ENCODE measurements at regions not wholly inside any gene's neighbourhood (a gene's known extent, or its start where the extent isn't known, plus 50 kb on each side); places are given as distances from the start of the nearest gene placed in this dataset.

GRCh38 chr4:111984169-111984819 lies 161.0 kb upstream of the FAM241A start:
- Histone ChIP-seq H3K4me1 (replicated peaks) (no peaks in the 10 kb centered on the region), H3K27ac (no peak overlapping the region), H3K9me3 (replicated peaks) (no peaks in the 10 kb centered on the region), H3K27me3 (replicated peaks) (no peaks in the 10 kb centered on the region; the same call in 1 of the 2 replicates), H3K36me3 (no peaks in the 10 kb centered on the region), H3K4me3 (no peak overlapping the region)
- DNase-seq (ENCODE audit: low read depth in 1 of 2, low spot score in 2 of 2), result no peak

- Histone ChIP-seq H3K27me3 (replicated peaks) (no peaks in the 10 kb centered on the region), H3K36me3 (no peaks in the 10 kb centered on the region), H3K27ac (no peak overlapping the region), H3K9me3 (replicated peaks) (no peaks in the 10 kb centered on the region), H3K4me1 (replicated peaks) (no peaks in the 10 kb centered on the region), H3K4me3 (no peak overlapping the region)
- no peak for DNase-seq (ENCODE audit: low read depth in 1 of 2, low spot score in 2 of 2)
Measured at GRCh38 chr4:111985426-111985825, 159.8 kb upstream of the FAM241A start.

- Histone ChIP-seq H3K4me1 (replicated peaks) (no peaks in the 10 kb centered on the region), H3K27ac (no peak overlapping the region), H3K36me3 (no peaks in the 10 kb centered on the region), H3K4me3 (no peak overlapping the region), H3K9me3 (replicated peaks) (no peaks in the 10 kb centered on the region), H3K27me3 (replicated peaks) (no peaks in the 10 kb centered on the region)
- DNase-seq (ENCODE audit: low read depth in 1 of 2, low spot score in 2 of 2), result no peak
Measured at GRCh38 chr4:111986095-111986494, 159.2 kb upstream of the FAM241A start.

- Histone ChIP-seq H3K36me3 (no peaks in the 10 kb centered on the region), H3K4me1 (replicated peaks) (peaks cover 5% of the 10 kb centered on the region), H3K27me3 (replicated peaks) (no peaks in the 10 kb centered on the region), H3K9me3 (replicated peaks) (no peaks in the 10 kb centered on the region), H3K4me3 (no peak overlapping the region), H3K27ac (no peak overlapping the region)
- no peak for DNase-seq (ENCODE audit: low read depth in 1 of 2, low spot score in 2 of 2)
Measured at GRCh38 chr4:111988514-111988913, 156.7 kb upstream of the FAM241A start.

- H3K27me3 ChIP-seq (replicated peaks), result no peaks in the 10 kb centered on the region
- peaks cover 5% of the 10 kb centered on the region for H3K4me1 ChIP-seq (replicated peaks)
- no peak for DNase-seq (ENCODE audit: low read depth in 1 of 2, low spot score in 2 of 2)
- no peak overlapping the region for H3K4me3 ChIP-seq
- no peaks in the 10 kb centered on the region for H3K36me3 ChIP-seq
- H3K27ac ChIP-seq, result no peak overlapping the region
- H3K9me3 ChIP-seq (replicated peaks), result no peaks in the 10 kb centered on the region
Measured at GRCh38 chr4:111989817-111990216, 155.4 kb upstream of the FAM241A start.

- DNase-seq (ENCODE audit: low read depth in 1 of 2, low spot score in 2 of 2), result no peak
- no peak overlapping the region for H3K4me3 ChIP-seq
- peaks cover 5% of the 10 kb centered on the region for H3K4me1 ChIP-seq (replicated peaks)
- no peak overlapping the region for H3K27ac ChIP-seq
- H3K9me3 ChIP-seq (replicated peaks), result no peaks in the 10 kb centered on the region
- no peaks in the 10 kb centered on the region for H3K27me3 ChIP-seq (replicated peaks)
- no peaks in the 10 kb centered on the region for H3K36me3 ChIP-seq
Measured at GRCh38 chr4:111991163-111991562, 154.1 kb upstream of the FAM241A start.

GRCh38 chr4:111991797-111992196 lies 153.5 kb upstream of the FAM241A start:
- Histone ChIP-seq H3K4me3 (no peak overlapping the region), H3K4me1 (replicated peaks) (peaks cover 5% of the 10 kb centered on the region), H3K27me3 (replicated peaks) (no peaks in the 10 kb centered on the region), H3K36me3 (no peaks in the 10 kb centered on the region), H3K27ac (no peak overlapping the region), H3K9me3 (replicated peaks) (no peaks in the 10 kb centered on the region)
- DNase-seq (ENCODE audit: low read depth in 1 of 2, low spot score in 2 of 2), result peak in 1 of 2 experiments; percentile 22

- Histone ChIP-seq H3K27ac (no peak overlapping the region), H3K4me1 (replicated peaks) (peaks cover 5% of the 10 kb centered on the region), H3K4me3 (no peak overlapping the region), H3K36me3 (no peaks in the 10 kb centered on the region), H3K27me3 (replicated peaks) (no peaks in the 10 kb centered on the region), H3K9me3 (replicated peaks) (no peaks in the 10 kb centered on the region)
- no peak for DNase-seq (ENCODE audit: low read depth in 1 of 2, low spot score in 2 of 2)
Measured at GRCh38 chr4:111992351-111993168, 152.7 kb upstream of the FAM241A start.

- Histone ChIP-seq H3K27ac (no peak overlapping the region), H3K27me3 (replicated peaks) (no peaks in the 10 kb centered on the region), H3K4me3 (no peak overlapping the region), H3K36me3 (no peaks in the 10 kb centered on the region), H3K4me1 (replicated peaks) (peaks cover 5% of the 10 kb centered on the region), H3K9me3 (replicated peaks) (no peaks in the 10 kb centered on the region)
- no peak for DNase-seq (ENCODE audit: low read depth in 1 of 2, low spot score in 2 of 2)
Measured at GRCh38 chr4:111994392-111994791, 150.9 kb upstream of the FAM241A start.

- Histone ChIP-seq H3K27ac (no peak overlapping the region), H3K36me3 (no peaks in the 10 kb centered on the region), H3K9me3 (replicated peaks) (no peaks in the 10 kb centered on the region), H3K27me3 (replicated peaks) (no peaks in the 10 kb centered on the region), H3K4me3 (no peak overlapping the region), H3K4me1 (replicated peaks) (no peaks in the 10 kb centered on the region)
- no peak for DNase-seq (ENCODE audit: low read depth in 1 of 2, low spot score in 2 of 2)
Measured at GRCh38 chr4:111997785-111998184, 147.5 kb upstream of the FAM241A start.

GRCh38 chr4:111999801-112000200 lies 145.5 kb upstream of the FAM241A start:
- no peak for DNase-seq (ENCODE audit: low read depth in 1 of 2, low spot score in 2 of 2)
- Histone ChIP-seq H3K27me3 (replicated peaks) (no peaks in the 10 kb centered on the region; the same call in 1 of the 2 replicates), H3K4me3 (no peak overlapping the region), H3K4me1 (replicated peaks) (no peaks in the 10 kb centered on the region), H3K9me3 (replicated peaks) (no peaks in the 10 kb centered on the region), H3K27ac (no peak overlapping the region), H3K36me3 (no peaks in the 10 kb centered on the region)

- H3K27me3 ChIP-seq (replicated peaks), result peaks cover 8% of the 10 kb centered on the region; the same call in 1 of the 2 replicates
- no peaks in the 10 kb centered on the region for H3K9me3 ChIP-seq (replicated peaks)
- H3K36me3 ChIP-seq, result no peaks in the 10 kb centered on the region
- H3K4me1 ChIP-seq (replicated peaks), result no peaks in the 10 kb centered on the region
- no peak overlapping the region for H3K4me3 ChIP-seq
- no peak for DNase-seq (ENCODE audit: low read depth in 1 of 2, low spot score in 2 of 2)
- H3K27ac ChIP-seq, result no peak overlapping the region
Measured at GRCh38 chr4:112001041-112001440, 144.2 kb upstream of the FAM241A start.

- Histone ChIP-seq H3K4me3 (no peak overlapping the region), H3K9me3 (replicated peaks) (no peaks in the 10 kb centered on the region), H3K27ac (no peak overlapping the region), H3K27me3 (replicated peaks) (peaks cover 8% of the 10 kb centered on the region; the same call in 1 of the 2 replicates), H3K36me3 (no peaks in the 10 kb centered on the region), H3K4me1 (replicated peaks) (no peaks in the 10 kb centered on the region)
- DNase-seq (ENCODE audit: low read depth in 1 of 2, low spot score in 2 of 2), result no peak
Measured at GRCh38 chr4:112002248-112002661, 143.0 kb upstream of the FAM241A start.

GRCh38 chr4:112003231-112003907 lies 141.9 kb upstream of the FAM241A start:
- Histone ChIP-seq H3K9me3 (replicated peaks) (no peaks in the 10 kb centered on the region), H3K36me3 (no peaks in the 10 kb centered on the region), H3K4me3 (no peak overlapping the region), H3K27ac (no peak overlapping the region), H3K27me3 (replicated peaks) (peaks cover 8% of the 10 kb centered on the region; the same call in 1 of the 2 replicates), H3K4me1 (replicated peaks) (no peaks in the 10 kb centered on the region)
- DNase-seq (ENCODE audit: low read depth in 1 of 2, low spot score in 2 of 2), result no peak
